ENCODE measurements at regions not wholly inside any gene's neighbourhood (a gene's known extent, or its start where the extent isn't known, plus 50 kb on each side); places are given as distances from the start of the nearest gene placed in this dataset.

- Histone ChIP-seq H3K27ac (no peak overlapping the region), H3K4me1 (replicated peaks) (no peaks in the 10 kb centered on the region), H3K27me3 (replicated peaks; ENCODE audit: insufficient read depth) (no peaks in the 10 kb centered on the region), H3K36me3 (no peaks in the 10 kb centered on the region), H3K9me3 (no peaks in the 10 kb centered on the region), H3K4me3 (no peak overlapping the region)
- WGBS, result 72% methylated on average over 9 of the region's 9 CpGs
- no peak for DNase-seq (ENCODE audit: low spot score)
- intact Hi-C loops (cut with DNase I), result no loop called here
- no peak for TF ChIP-seq CTCF (IDR thresholded peaks at IDR 0.05)
- no peak for TF ChIP-seq POLR2AphosphoS5 (IDR thresholded peaks at IDR 0.05)
- TF ChIP-seq POLR2A (IDR thresholded peaks at IDR 0.05), result no peak
These were observed 94.5 kb upstream of the NRXN3 start for GRCh38 chr14:78075555-78076277.

- no peak overlapping the region for H3K27ac ChIP-seq
- H3K9me3 ChIP-seq, result no peaks in the 10 kb centered on the region
- no peak for DNase-seq (ENCODE audit: low spot score)
- H3K27me3 ChIP-seq (replicated peaks; ENCODE audit: insufficient read depth), result no peaks in the 10 kb centered on the region
- intact Hi-C loops (cut with DNase I), result no loop called here
- WGBS, result 18% methylated on average over 1 of the region's 1 CpG
- H3K36me3 ChIP-seq, result no peaks in the 10 kb centered on the region
- no peak for TF ChIP-seq POLR2AphosphoS5 (IDR thresholded peaks at IDR 0.05)
- TF ChIP-seq CTCF (IDR thresholded peaks at IDR 0.05), result no peak
- TF ChIP-seq POLR2A (IDR thresholded peaks at IDR 0.05), result no peak
- no peak overlapping the region for H3K4me3 ChIP-seq
- no peaks in the 10 kb centered on the region for H3K4me1 ChIP-seq (replicated peaks)
These were observed 88.9 kb upstream of the NRXN3 start for GRCh38 chr14:78081245-78081644.

GRCh38 chr14:78083837-78084236 is 86.3 kb upstream of the NRXN3 start:
- no peak overlapping the region for H3K27ac ChIP-seq
- H3K27me3 ChIP-seq (replicated peaks; ENCODE audit: insufficient read depth), result no peaks in the 10 kb centered on the region
- no peak for TF ChIP-seq CTCF (IDR thresholded peaks at IDR 0.05)
- no peak for TF ChIP-seq POLR2A (IDR thresholded peaks at IDR 0.05)
- intact Hi-C loops (cut with DNase I), result no loop called here
- H3K36me3 ChIP-seq, result no peaks in the 10 kb centered on the region
- H3K4me3 ChIP-seq, result no peak overlapping the region
- no peaks in the 10 kb centered on the region for H3K4me1 ChIP-seq (replicated peaks)
- no peak for DNase-seq (ENCODE audit: low spot score)
- no peaks in the 10 kb centered on the region for H3K9me3 ChIP-seq

GRCh38 chr14:78086342-78086741 is 83.8 kb upstream of the NRXN3 start:
- H3K27ac ChIP-seq, result no peak overlapping the region
- 56% methylated on average over 4 of the region's 4 CpGs for WGBS
- H3K9me3 ChIP-seq, result no peaks in the 10 kb centered on the region
- no peak for DNase-seq (ENCODE audit: low spot score)
- H3K27me3 ChIP-seq (replicated peaks; ENCODE audit: insufficient read depth), result no peaks in the 10 kb centered on the region
- H3K4me1 ChIP-seq (replicated peaks), result no peaks in the 10 kb centered on the region
- H3K36me3 ChIP-seq, result no peaks in the 10 kb centered on the region
- TF ChIP-seq CTCF (IDR thresholded peaks at IDR 0.05) (no peak), POLR2AphosphoS5 (IDR thresholded peaks at IDR 0.05) (no peak), POLR2A (IDR thresholded peaks at IDR 0.05) (no peak)
- intact Hi-C loops (cut with DNase I), result no loop called here
- no peak overlapping the region for H3K4me3 ChIP-seq

- no peak for DNase-seq (ENCODE audit: low spot score)
- 27% methylated on average over 3 of the region's 3 CpGs for WGBS
- no peaks in the 10 kb centered on the region for H3K36me3 ChIP-seq
- no peaks in the 10 kb centered on the region for H3K4me1 ChIP-seq (replicated peaks)
- H3K9me3 ChIP-seq, result no peaks in the 10 kb centered on the region
- no peak overlapping the region for H3K27ac ChIP-seq
- TF ChIP-seq CTCF (IDR thresholded peaks at IDR 0.05) (no peak), POLR2AphosphoS5 (IDR thresholded peaks at IDR 0.05) (no peak), POLR2A (IDR thresholded peaks at IDR 0.05) (no peak)
- no peak overlapping the region for H3K4me3 ChIP-seq
- no peaks in the 10 kb centered on the region for H3K27me3 ChIP-seq (replicated peaks; ENCODE audit: insufficient read depth)
- intact Hi-C loops (cut with DNase I), result no loop called here
These were observed 81.3 kb upstream of the NRXN3 start for GRCh38 chr14:78088916-78089315.
